KMS-11 (cell line): ENCODE measurements at regions not wholly inside any gene's neighbourhood (a gene's known extent, or its start where the extent isn't known, plus 50 kb on each side); places are given as distances from the start of the nearest gene placed in this dataset.

Source experiments
- H2AFZ ChIP-seq: fragments of 200-600 bp; sonication (generic); 2 replicates; pipeline ENCODE4 v1.6.1; 2016; ENCODE audit warnings: antibody characterized with exemption, mixed run types, low read depth
- H3K27ac ChIP-seq: fragments of 200-600 bp; sonication (generic); 2 replicates; pipeline ENCODE4 v1.6.1; 2016; ENCODE audit warnings: mild to moderate bottlenecking, mixed run types
- H3K27me3 ChIP-seq: fragments of 200-600 bp; sonication (generic); 2 replicates; pipeline ENCODE4 v1.6.1; 2017; ENCODE audit warnings: mild to moderate bottlenecking, low read depth, mixed run types, moderate library complexity; ENCODE audit not compliant: insufficient read depth
- H3K36me3 ChIP-seq: fragments of 200-600 bp; sonication (generic); 2 replicates; pipeline ENCODE4 v1.6.1; 2017; ENCODE audit warnings: mild to moderate bottlenecking, mixed run types; ENCODE audit not compliant: insufficient read depth
- H3K4me1 ChIP-seq: fragments of 200-600 bp; sonication (generic); 2 replicates; pipeline ENCODE4 v1.6.1; 2016; ENCODE audit warnings: mild to moderate bottlenecking, low read depth, mixed run types; ENCODE audit not compliant: poor library complexity, severe bottlenecking
- H3K4me2 ChIP-seq: fragments of 200-600 bp; sonication (generic); 2 replicates; pipeline ENCODE4 v1.7.0; 2016; ENCODE audit warnings: mild to moderate bottlenecking, mixed run types
- H3K4me3 ChIP-seq: fragments of 200-600 bp; sonication (generic); IDR thresholded peaks from 2 replicates; pipeline ENCODE4 v1.6.1; 2017; ENCODE audit warnings: low read depth, low read length, mixed read lengths; ENCODE audit not compliant: insufficient read depth
- H3K79me2 ChIP-seq: fragments of 200-600 bp; sonication (generic); 2 replicates; pipeline ENCODE4 v1.6.1; 2016; ENCODE audit warnings: low read depth, mixed run types; ENCODE audit not compliant: insufficient read depth
- H3K9ac ChIP-seq: fragments of 200-600 bp; sonication (generic); 2 replicates; pipeline ENCODE4 v1.6.1; 2016; ENCODE audit warnings: mild to moderate bottlenecking, mixed run types
- H4K20me1 ChIP-seq: fragments of 200-600 bp; sonication (generic); 2 replicates; pipeline ENCODE4 v1.6.1; 2016; ENCODE audit warnings: mild to moderate bottlenecking, mixed run types; ENCODE audit not compliant: insufficient read depth
- TF ChIP-seq, protein P1 (sequence below): fragments of 200-600 bp; sonication (generic); conservative IDR thresholded peaks from 2 replicates; pipeline ENCODE4 v1.6.1; 2017; ENCODE audit warnings: low read depth, mild to moderate bottlenecking, antibody characterized with exemption, low read length, moderate library complexity, mixed read lengths

- Histone ChIP-seq H3K4me3 (no peak overlapping the region), H2AFZ (no peak overlapping the region), H3K4me1 (no peaks in the 10 kb centered on the region), H3K79me2 (no peaks in the 10 kb centered on the region), H3K27me3 (no peaks in the 10 kb centered on the region), H4K20me1 (no peaks in the 10 kb centered on the region), H3K4me2 (no peak overlapping the region), H3K9ac (no peak overlapping the region), H3K27ac (no peak overlapping the region), H3K36me3 (no peaks in the 10 kb centered on the region)
- TF ChIP-seq, protein P1, sequence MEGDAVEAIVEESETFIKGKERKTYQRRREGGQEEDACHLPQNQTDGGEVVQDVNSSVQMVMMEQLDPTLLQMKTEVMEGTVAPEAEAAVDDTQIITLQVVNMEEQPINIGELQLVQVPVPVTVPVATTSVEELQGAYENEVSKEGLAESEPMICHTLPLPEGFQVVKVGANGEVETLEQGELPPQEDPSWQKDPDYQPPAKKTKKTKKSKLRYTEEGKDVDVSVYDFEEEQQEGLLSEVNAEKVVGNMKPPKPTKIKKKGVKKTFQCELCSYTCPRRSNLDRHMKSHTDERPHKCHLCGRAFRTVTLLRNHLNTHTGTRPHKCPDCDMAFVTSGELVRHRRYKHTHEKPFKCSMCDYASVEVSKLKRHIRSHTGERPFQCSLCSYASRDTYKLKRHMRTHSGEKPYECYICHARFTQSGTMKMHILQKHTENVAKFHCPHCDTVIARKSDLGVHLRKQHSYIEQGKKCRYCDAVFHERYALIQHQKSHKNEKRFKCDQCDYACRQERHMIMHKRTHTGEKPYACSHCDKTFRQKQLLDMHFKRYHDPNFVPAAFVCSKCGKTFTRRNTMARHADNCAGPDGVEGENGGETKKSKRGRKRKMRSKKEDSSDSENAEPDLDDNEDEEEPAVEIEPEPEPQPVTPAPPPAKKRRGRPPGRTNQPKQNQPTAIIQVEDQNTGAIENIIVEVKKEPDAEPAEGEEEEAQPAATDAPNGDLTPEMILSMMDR, result peak; percentile 22; the same call in 1 of the 2 replicates
These were observed 59.4 kb upstream of the MSTN start for GRCh38 chr2:190121971-190122370.

DNA sequence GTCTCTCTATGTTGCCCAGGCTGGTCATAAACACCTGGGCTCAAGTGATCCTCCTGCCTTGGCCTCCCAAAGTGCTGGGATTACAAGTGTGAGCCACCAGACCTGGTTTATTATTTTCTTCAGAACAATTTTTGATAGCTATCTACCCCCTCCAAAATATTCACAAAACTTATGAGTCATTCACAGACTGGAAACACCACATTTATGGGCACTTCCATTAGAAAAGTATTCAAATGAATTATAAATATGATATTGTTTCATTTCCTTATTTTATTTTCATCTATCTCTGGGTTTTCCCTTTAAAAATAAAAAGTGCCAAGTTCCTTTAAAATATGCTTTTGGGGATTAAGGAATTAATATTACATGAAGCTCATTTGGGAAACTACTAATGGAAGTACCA is 58.8 kb upstream of the MSTN start:
- Histone ChIP-seq H3K79me2 (no peaks in the 10 kb centered on the region), H3K9ac (no peak overlapping the region), H3K27me3 (no peaks in the 10 kb centered on the region), H3K4me2 (no peak overlapping the region), H4K20me1 (no peaks in the 10 kb centered on the region), H3K27ac (no peak overlapping the region), H3K36me3 (no peaks in the 10 kb centered on the region), H3K4me3 (no peak overlapping the region), H2AFZ (no peak overlapping the region), H3K4me1 (no peaks in the 10 kb centered on the region)
- TF ChIP-seq, protein P1, result no peak

DNA sequence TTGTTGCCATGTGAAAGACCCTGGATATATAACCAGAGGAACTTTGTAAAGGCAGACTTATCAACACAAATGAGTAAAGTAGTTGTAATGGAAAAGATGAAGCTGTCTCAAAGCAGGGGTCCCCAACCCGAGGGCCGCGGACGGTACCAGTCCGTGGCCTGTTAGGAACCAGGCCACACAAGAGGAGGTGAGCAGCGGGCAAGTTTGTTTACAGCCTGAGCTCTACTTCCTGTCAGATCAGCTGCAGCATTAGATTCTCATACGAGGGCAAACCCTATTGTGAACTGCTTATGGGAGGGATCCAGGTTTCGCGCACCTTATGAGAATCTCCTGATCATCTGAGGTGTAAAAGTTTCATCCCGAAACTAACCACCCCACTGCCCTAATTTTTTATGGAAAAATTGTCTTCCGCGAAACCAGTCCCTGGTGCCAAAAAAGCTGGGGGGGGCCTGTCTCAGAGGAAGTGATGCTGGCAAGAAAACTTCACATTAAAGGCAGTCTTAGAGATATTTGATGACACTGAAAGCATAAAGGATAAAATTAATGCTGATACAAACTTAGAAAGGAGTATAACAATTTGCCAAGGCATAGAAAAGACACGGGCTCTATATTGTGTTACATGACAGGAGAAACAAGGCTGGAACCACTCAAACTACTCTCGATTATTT is 57.5 kb upstream of the MSTN start:
- Histone ChIP-seq H4K20me1 (no peaks in the 10 kb centered on the region), H3K9ac (no peak overlapping the region), H3K79me2 (no peaks in the 10 kb centered on the region), H3K4me3 (no peak overlapping the region), H3K27me3 (no peaks in the 10 kb centered on the region), H3K4me1 (no peaks in the 10 kb centered on the region), H3K27ac (no peak overlapping the region), H3K4me2 (no peak overlapping the region), H3K36me3 (no peaks in the 10 kb centered on the region), H2AFZ (no peak overlapping the region)
- TF ChIP-seq, protein P1, result no peak

GRCh38 chr2:190119257-190119656 is 56.7 kb upstream of the MSTN start:
- Histone ChIP-seq H3K36me3 (no peaks in the 10 kb centered on the region), H3K4me3 (no peak overlapping the region), H3K79me2 (no peaks in the 10 kb centered on the region), H3K4me2 (no peak overlapping the region), H3K27ac (no peak overlapping the region), H3K4me1 (no peaks in the 10 kb centered on the region), H4K20me1 (no peaks in the 10 kb centered on the region), H3K9ac (no peak overlapping the region), H2AFZ (no peak overlapping the region), H3K27me3 (no peaks in the 10 kb centered on the region)
- TF ChIP-seq, protein P1, result no peak
